HCT116 (cell line): ENCODE measurements at regions not wholly inside any gene's neighbourhood (a gene's known extent, or its start where the extent isn't known, plus 50 kb on each side); places are given as distances from the start of the nearest gene placed in this dataset.

Experiments used
- ATAC-seq: fragments of 200-7000 bp; cut with Tn5 transposase; 2 replicates; pipeline ENCODE4 v1.9.1; 2020; ENCODE audit warnings: mild to moderate bottlenecking, moderate library complexity
- BruUV-seq: library from RNA; stranded (reverse); fragments of 400-500 nt; replicated peaks from 2 replicates; lab custom pipeline; 2021; lab: Mats Ljungman, UMichigan
- CTCF ChIA-PET: fragments of 300-600 bp; sonication (Branson Sonifier 250); formaldehyde crosslinking; loops from one replicate; lab custom pipeline; 2021; ENCODE audit warnings: antibody characterized with exemption; lab: Charles Lee
- POLR2A ChIA-PET: fragments of 300-600, 350-600 bp; sonication (Branson Sonifier 250); formaldehyde crosslinking; loops from one replicate; lab custom pipeline; 2021; ENCODE audit warnings: antibody characterized with exemption; lab: Charles Lee
- RAD21 ChIA-PET, 2 experiments: fragments of 300-600 bp; sonication (Branson Sonifier 250); formaldehyde crosslinking; loops; one replicate each; lab custom pipeline; 2023; ENCODE audit warnings: low total read pairs in 2 of 2; ENCODE audit not compliant: uncharacterized antibody in 2 of 2, unreplicated experiment in 2 of 2, low non-redundant PET in 1 of 2; lab: Charles Lee
- DNase-seq: peaks from one replicate; pipeline ENCODE4 v3.0.0-alpha.2; 2010; ENCODE audit warnings: low read depth, low spot score
- H2AFZ ChIP-seq: fragments of 200-600 bp; shearing (Covaris generic), sonication (generic); 2 replicates; pipeline ENCODE4 v1.6.1; 2017; ENCODE audit warnings: low read depth, mixed run types, mixed read lengths, antibody characterized with exemption, low read length; ENCODE audit not compliant: poor library complexity, severe bottlenecking
- H3K27ac ChIP-seq: 2 replicates; pipeline ENCODE4 v1.5.1; 2012; ENCODE audit warnings: low read depth, low read length
- H3K27me3 ChIP-seq: fragments of 200-600 bp; sonication (generic); 2 replicates; pipeline ENCODE4 v1.6.1; 2016; ENCODE audit warnings: mixed run types, low read length, mixed read lengths; ENCODE audit not compliant: insufficient read depth
- H3K36me3 ChIP-seq, 2 experiments: fragments of 200-500 bp in 1 of 2; fragments of 200-600 bp in 1 of 2; sonication (Bioruptor generic) in 1 of 2; sonication (generic) in 1 of 2; 2 replicates each; pipeline versions ENCODE4 v1.5.1 to v1.6.1; 2014 to 2016; ENCODE audit warnings: low read length in 2 of 2, inconsistent platforms in 1 of 2, mixed read lengths in 1 of 2, mixed run types in 1 of 2; ENCODE audit not compliant: insufficient read depth in 2 of 2, control insufficient read depth in 1 of 2
- H3K4me1 ChIP-seq, 2 experiments: fragments of 200-600 bp in 1 of 2; sonication (generic) in 1 of 2; 2 replicates each; pipeline versions ENCODE4 v1.5.1 to v1.6.1; 2012 to 2017; ENCODE audit warnings: low read length in 2 of 2, inconsistent platforms in 1 of 2, mild to moderate bottlenecking in 1 of 2, mixed read lengths in 1 of 2, mixed run types in 1 of 2, moderate library complexity in 1 of 2; ENCODE audit not compliant: insufficient read depth in 2 of 2, control insufficient read depth in 1 of 2
- H3K4me2 ChIP-seq: fragments of 200-600 bp; sonication (generic); 2 replicates; pipeline ENCODE4 v1.6.1; 2017; ENCODE audit warnings: mixed run types, low read length, mixed read lengths
- H3K4me3 ChIP-seq, 2 experiments: fragments of 200-600 bp in 1 of 2; sonication (generic) in 1 of 2; replicated peaks in 1 of 2; 2 replicates each; pipeline ENCODE4 v1.5.1; 2011 to 2016; ENCODE audit warnings: low read length in 2 of 2, control low read depth in 1 of 2, low read depth in 1 of 2, mild to moderate bottlenecking in 1 of 2, mixed read lengths in 1 of 2, mixed run types in 1 of 2
- H3K79me2 ChIP-seq: fragments of 200-600 bp; sonication (generic); 2 replicates; pipeline ENCODE4 v1.6.1; 2017; ENCODE audit warnings: mild to moderate bottlenecking, mixed run types, low read length, moderate library complexity, mixed read lengths; ENCODE audit not compliant: insufficient read depth
- H3K9ac ChIP-seq: fragments of 200-600 bp; sonication (generic); 2 replicates; pipeline ENCODE4 v1.6.1; 2016; ENCODE audit warnings: low read length, mixed read lengths
- H3K9me2 ChIP-seq: fragments of 200-600 bp; sonication (generic), shearing (Covaris generic); 2 replicates; pipeline ENCODE4 v1.6.1; 2017; ENCODE audit warnings: mixed run types, mild to moderate bottlenecking, moderate library complexity; ENCODE audit not compliant: insufficient read depth
- H3K9me3 ChIP-seq, 2 experiments: fragments of 200-500 bp in 1 of 2; fragments of 200-600 bp in 1 of 2; sonication (Bioruptor generic) in 1 of 2; sonication (generic) in 1 of 2; 2 replicates each; pipeline ENCODE4 v1.6.1; 2014 to 2017; ENCODE audit warnings: low read length in 2 of 2, mixed read lengths in 2 of 2, inconsistent platforms in 1 of 2, low read depth in 1 of 2, mild to moderate bottlenecking in 1 of 2, mixed run types in 1 of 2, moderate library complexity in 1 of 2; ENCODE audit not compliant: control insufficient read depth in 1 of 2, insufficient read depth in 1 of 2
- H4K20me1 ChIP-seq: fragments of 200-600 bp; sonication (generic), shearing (Covaris generic); 2 replicates; pipeline ENCODE4 v1.6.1; 2017; ENCODE audit warnings: mixed run types, mild to moderate bottlenecking, moderate library complexity; ENCODE audit not compliant: insufficient read depth
- ATF3 ChIP-seq: IDR thresholded peaks from 2 replicates; pipeline ENCODE4 v1.6.1; 2012
- CBX3 ChIP-seq: IDR thresholded peaks from 2 replicates; pipeline ENCODE4 v1.6.1; 2012; ENCODE audit warnings: low read depth
- CTCF ChIP-seq, 3 experiments: fragments of 200-600 bp in 1 of 3; sonication (generic) in 1 of 3; IDR thresholded peaks in 2 of 3; conservative IDR thresholded peaks in 1 of 3; 2 replicates each; pipeline ENCODE4 v1.5.1; 2012 to 2017; ENCODE audit warnings: low read depth in 2 of 3, low read length in 2 of 3, antibody characterized with exemption in 1 of 3, borderline replicate concordance in 1 of 3, control low read depth in 1 of 3, mild to moderate bottlenecking in 1 of 3, mixed read lengths in 1 of 3, mixed run types in 1 of 3, moderate library complexity in 1 of 3; ENCODE audit not compliant: insufficient read depth in 1 of 3
- ELF1 ChIP-seq: IDR thresholded peaks from 2 replicates; pipeline ENCODE4 v1.6.1; 2012; ENCODE audit warnings: low read depth, borderline replicate concordance
- EZH2phosphoT487 ChIP-seq: fragments of 200-600 bp; IDR thresholded peaks from 2 replicates; pipeline ENCODE4 v1.6.1; 2018; ENCODE audit warnings: antibody characterized with exemption, borderline replicate concordance
- FOSL1 ChIP-seq: IDR thresholded peaks from 2 replicates; pipeline ENCODE4 v1.6.1; 2012; ENCODE audit warnings: low read depth
- JUND ChIP-seq: IDR thresholded peaks from 2 replicates; pipeline ENCODE4 v1.6.1; 2012
- MAX ChIP-seq: IDR thresholded peaks from 2 replicates; pipeline ENCODE4 v1.6.1; 2012
- SIN3A ChIP-seq: IDR thresholded peaks from 2 replicates; pipeline ENCODE4 v1.6.1; 2012; ENCODE audit warnings: low read depth
- SP1 ChIP-seq: IDR thresholded peaks from 2 replicates; pipeline ENCODE4 v1.6.1; 2012; ENCODE audit warnings: low read depth
- SRF ChIP-seq: IDR thresholded peaks from 2 replicates; pipeline ENCODE4 v1.6.1; 2012; ENCODE audit warnings: low read depth
- YY1 ChIP-seq: IDR thresholded peaks from 2 replicates; pipeline ENCODE4 v1.6.1; 2011; ENCODE audit warnings: low read length, low read depth, moderate library complexity, mild to moderate bottlenecking; ENCODE audit not compliant: insufficient replicate concordance; ENCODE audit errors: extremely low read depth
- ZFX ChIP-seq: fragments of 450-650 bp; IDR thresholded peaks from 2 replicates; pipeline ENCODE4 v1.6.1; 2017
- intact Hi-C: fragments of 100-400 bp; cut with micrococcal nuclease; formaldehyde crosslinking; loops from 2 replicates; pipeline ENCODE4 v1.10.0; 2022
- TF ChIP-seq, protein P1 (sequence below): IDR thresholded peaks from 2 replicates; pipeline ENCODE4 v1.6.1; 2012; ENCODE audit warnings: low read depth

DNA sequence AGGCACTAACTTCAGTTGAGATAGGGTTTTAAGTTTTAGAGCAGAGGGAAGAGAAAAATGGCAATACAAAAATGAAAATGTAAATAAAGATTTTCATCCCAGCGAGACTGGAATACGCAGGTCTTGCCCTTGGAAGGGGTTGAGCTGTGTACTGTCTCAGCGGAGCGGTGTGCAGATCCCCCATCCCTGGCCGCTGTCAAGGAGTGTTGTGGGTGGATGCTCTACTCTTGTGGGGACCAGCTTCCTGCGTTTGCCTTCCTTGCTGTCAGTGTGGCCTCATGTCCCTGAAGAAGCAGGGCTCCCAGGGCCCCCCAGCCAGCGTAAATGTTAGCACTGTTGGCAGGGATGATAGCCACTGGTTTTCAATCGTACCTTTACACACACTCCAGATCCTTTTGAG is 249.7 kb upstream of the PITRM1 start:
- Histone ChIP-seq H3K27me3 (no peaks in the 10 kb centered on the region), H3K4me2 (no peak overlapping the region), H3K4me1 (peaks cover 25 to 36% of the 10 kb centered on the region in 2 experiments), H3K4me3 (no peak overlapping the region), H3K36me3 (no peaks in the 10 kb centered on the region), H2AFZ (no peak overlapping the region), H3K9me3 (no peaks in the 10 kb centered on the region), H4K20me1 (no peaks in the 10 kb centered on the region), H3K27ac (no peak overlapping the region), H3K79me2 (no peaks in the 10 kb centered on the region), H3K9ac (no peak overlapping the region), H3K9me2 (no peaks in the 10 kb centered on the region)
- ChIA-PET CTCF (no interaction called here), POLR2A (no interaction called here), RAD21 (no interaction called here)
- intact Hi-C loops: no loop called here
- DNase-seq (no peak), ATAC-seq (no peak)
- no peak for TF ChIP-seq SIN3A
- TF ChIP-seq ZFX: no peak
- TF ChIP-seq SRF: no peak
- TF ChIP-seq CBX3: no peak
- no peak for TF ChIP-seq CTCF (IDR thresholded peaks at IDR 0.05 in 2 of 3, conservative IDR thresholded peaks at IDR 0.05 in 1 of 3; ENCODE audit: borderline replicate concordance in 1 of 3, insufficient read depth in 1 of 3, low read depth in 2 of 3, low read length in 2 of 3)
- no peak for TF ChIP-seq JUND
- TF ChIP-seq FOSL1: no peak
- TF ChIP-seq ATF3: no peak
- TF ChIP-seq EZH2phosphoT487: no peak
- TF ChIP-seq MAX: no peak
- no peak for TF ChIP-seq ELF1
- TF ChIP-seq YY1: no peak
- TF ChIP-seq, protein P1, sequence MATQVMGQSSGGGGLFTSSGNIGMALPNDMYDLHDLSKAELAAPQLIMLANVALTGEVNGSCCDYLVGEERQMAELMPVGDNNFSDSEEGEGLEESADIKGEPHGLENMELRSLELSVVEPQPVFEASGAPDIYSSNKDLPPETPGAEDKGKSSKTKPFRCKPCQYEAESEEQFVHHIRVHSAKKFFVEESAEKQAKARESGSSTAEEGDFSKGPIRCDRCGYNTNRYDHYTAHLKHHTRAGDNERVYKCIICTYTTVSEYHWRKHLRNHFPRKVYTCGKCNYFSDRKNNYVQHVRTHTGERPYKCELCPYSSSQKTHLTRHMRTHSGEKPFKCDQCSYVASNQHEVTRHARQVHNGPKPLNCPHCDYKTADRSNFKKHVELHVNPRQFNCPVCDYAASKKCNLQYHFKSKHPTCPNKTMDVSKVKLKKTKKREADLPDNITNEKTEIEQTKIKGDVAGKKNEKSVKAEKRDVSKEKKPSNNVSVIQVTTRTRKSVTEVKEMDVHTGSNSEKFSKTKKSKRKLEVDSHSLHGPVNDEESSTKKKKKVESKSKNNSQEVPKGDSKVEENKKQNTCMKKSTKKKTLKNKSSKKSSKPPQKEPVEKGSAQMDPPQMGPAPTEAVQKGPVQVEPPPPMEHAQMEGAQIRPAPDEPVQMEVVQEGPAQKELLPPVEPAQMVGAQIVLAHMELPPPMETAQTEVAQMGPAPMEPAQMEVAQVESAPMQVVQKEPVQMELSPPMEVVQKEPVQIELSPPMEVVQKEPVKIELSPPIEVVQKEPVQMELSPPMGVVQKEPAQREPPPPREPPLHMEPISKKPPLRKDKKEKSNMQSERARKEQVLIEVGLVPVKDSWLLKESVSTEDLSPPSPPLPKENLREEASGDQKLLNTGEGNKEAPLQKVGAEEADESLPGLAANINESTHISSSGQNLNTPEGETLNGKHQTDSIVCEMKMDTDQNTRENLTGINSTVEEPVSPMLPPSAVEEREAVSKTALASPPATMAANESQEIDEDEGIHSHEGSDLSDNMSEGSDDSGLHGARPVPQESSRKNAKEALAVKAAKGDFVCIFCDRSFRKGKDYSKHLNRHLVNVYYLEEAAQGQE: no peak
- no peak for TF ChIP-seq SP1
- no TSS peak for BruUV-seq
